BE2C (cell line): ENCODE measurements at regions not wholly inside any gene's neighbourhood (a gene's known extent, or its start where the extent isn't known, plus 50 kb on each side); places are given as distances from the start of the nearest gene placed in this dataset.

Source experiments
- DNase-seq: peaks from one replicate; pipeline ENCODE4 v3.0.0-alpha.2; 2020
- H3K27me3 ChIP-seq: fragments of 250-450 bp; sonication (Bioruptor Pico); 2 replicates; pipeline ENCODE4 v1.5.1; 2020; ENCODE audit warnings: mild to moderate bottlenecking
- H3K36me3 ChIP-seq: fragments of 250-450 bp; sonication (Bioruptor Pico); 2 replicates; pipeline ENCODE4 v1.5.1; 2020; ENCODE audit warnings: mild to moderate bottlenecking
- H3K4me1 ChIP-seq: fragments of 250-450 bp; sonication (Bioruptor Pico); 2 replicates; pipeline ENCODE4 v1.5.1; 2020
- H3K4me3 ChIP-seq: 2 replicates; pipeline ENCODE4 v1.5.1; 2011; ENCODE audit warnings: low read depth, low read length
- H3K9me3 ChIP-seq: fragments of 250-450 bp; sonication (Bioruptor Pico); 2 replicates; pipeline ENCODE4 v1.5.1; 2020
- CTCF ChIP-seq: IDR thresholded peaks from 2 replicates; pipeline ENCODE4 v1.5.1; 2012; ENCODE audit warnings: mild to moderate bottlenecking, low read depth, low read length

- Histone ChIP-seq H3K9me3 (no peaks in the 10 kb centered on the region), H3K27me3 (no peaks in the 10 kb centered on the region), H3K36me3 (no peaks in the 10 kb centered on the region), H3K4me1 (no peaks in the 10 kb centered on the region), H3K4me3 (no peak overlapping the region)
- no peak for TF ChIP-seq CTCF
- no peak for DNase-seq
Observed at GRCh38 chr1:98177751-98178150, 256.9 kb upstream of the DPYD start.

- TF ChIP-seq CTCF: no peak
- Histone ChIP-seq H3K4me1 (no peaks in the 10 kb centered on the region), H3K9me3 (no peaks in the 10 kb centered on the region), H3K27me3 (no peaks in the 10 kb centered on the region), H3K4me3 (no peak overlapping the region), H3K36me3 (no peaks in the 10 kb centered on the region)
- no peak for DNase-seq
Observed at GRCh38 chr1:98176936-98177335, 256.1 kb upstream of the DPYD start.

- TF ChIP-seq CTCF: no peak
- Histone ChIP-seq H3K4me1 (no peaks in the 10 kb centered on the region), H3K9me3 (no peaks in the 10 kb centered on the region), H3K36me3 (no peaks in the 10 kb centered on the region), H3K4me3 (no peak overlapping the region), H3K27me3 (no peaks in the 10 kb centered on the region)
- no peak for DNase-seq
Observed at GRCh38 chr1:98176414-98176813, 255.6 kb upstream of the DPYD start.

GRCh38 chr1:98172578-98172977, 251.7 kb upstream of the DPYD start:
- no peaks in the 10 kb centered on the region for H3K9me3 ChIP-seq
- no peak for TF ChIP-seq CTCF
- peaks cover 7% of the 10 kb centered on the region for H3K4me1 ChIP-seq
- H3K27me3 ChIP-seq: no peaks in the 10 kb centered on the region
- no peak overlapping the region for H3K4me3 ChIP-seq
- H3K36me3 ChIP-seq: no peaks in the 10 kb centered on the region
- no peak for DNase-seq

- no peaks in the 10 kb centered on the region for H3K36me3 ChIP-seq
- H3K9me3 ChIP-seq: no peaks in the 10 kb centered on the region
- DNase-seq: no peak
- H3K4me1 ChIP-seq: peaks cover 7% of the 10 kb centered on the region
- no peak overlapping the region for H3K4me3 ChIP-seq
- no peak for TF ChIP-seq CTCF
- no peaks in the 10 kb centered on the region for H3K27me3 ChIP-seq
Observed at GRCh38 chr1:98172022-98172421, 251.2 kb upstream of the DPYD start.

GRCh38 chr1:98164509-98164908, 243.7 kb upstream of the DPYD start:
- Histone ChIP-seq H3K27me3 (no peaks in the 10 kb centered on the region), H3K4me1 (peaks cover 7% of the 10 kb centered on the region)
- no peak for TF ChIP-seq CTCF

More at GRCh38 chr1:98164509-98164908, 243.7 kb upstream of the DPYD start:
- Histone ChIP-seq H3K36me3 (no peaks in the 10 kb centered on the region), H3K4me3 (no peak overlapping the region), H3K9me3 (no peaks in the 10 kb centered on the region)
- no peak for DNase-seq
